WTC11 (cell line): ENCODE measurements at regions not wholly inside any gene's neighbourhood (a gene's known extent, or its start where the extent isn't known, plus 50 kb on each side); places are given as distances from the start of the nearest gene placed in this dataset.

Source experiments
- ATAC-seq: fragments of 200-7000 bp; cut with Tn5 transposase; 2 replicates; pipeline ENCODE4 v1.10.0; 2021; ENCODE audit warnings: mild to moderate bottlenecking, moderate library complexity
- CTCF ChIA-PET: fragments of 300-600 bp; sonication (Branson Sonifier 250); formaldehyde crosslinking; loops from one replicate; lab custom pipeline; 2021; ENCODE audit warnings: antibody characterized with exemption; lab: Charles Lee
- POLR2A ChIA-PET: fragments of 350-600 bp; sonication (Branson Sonifier 250); formaldehyde crosslinking; loops from one replicate; lab custom pipeline; 2021; ENCODE audit warnings: antibody characterized with exemption; lab: Charles Lee
- DNase-seq: peaks from one replicate; pipeline ENCODE4 v3.0.0; 2021; ENCODE audit warnings: low spot score
- H3K27ac Mint-ChIP-seq: 2 replicates; pipeline ENCODE4 v1.8.0; 2021; ENCODE audit warnings: mixed read lengths
- H3K27me3 Mint-ChIP-seq: 2 replicates; pipeline ENCODE4 v1.8.0; 2021; ENCODE audit warnings: low read depth, mild to moderate bottlenecking, moderate library complexity, mixed read lengths
- H3K36me3 Mint-ChIP-seq: 2 replicates; pipeline ENCODE4 v1.8.0; 2021; ENCODE audit warnings: mixed read lengths
- H3K4me1 Mint-ChIP-seq: 2 replicates; pipeline ENCODE4 v1.8.0; 2022; ENCODE audit warnings: mixed read lengths
- H3K4me3 Mint-ChIP-seq: 2 replicates; pipeline ENCODE4 v1.8.0; 2021; ENCODE audit warnings: mild to moderate bottlenecking, moderate library complexity, mixed read lengths
- H3K9me3 Mint-ChIP-seq: 2 replicates; pipeline ENCODE4 v1.8.0; 2021; ENCODE audit warnings: mixed read lengths
- CBFB ChIP-seq: sonication (generic); formaldehyde crosslinking; IDR thresholded peaks from 2 replicates; pipeline ENCODE4 v1.8.1; 2022; ENCODE audit warnings: mild to moderate bottlenecking, low read depth, missing genetic modification reagents
- ELF4 ChIP-seq: sonication (generic); formaldehyde crosslinking; IDR thresholded peaks from 2 replicates; pipeline ENCODE4 v1.8.1; 2022; ENCODE audit warnings: low read depth, mild to moderate bottlenecking, moderate library complexity, missing genetic modification reagents
- ETV6 ChIP-seq: sonication (generic); formaldehyde crosslinking; IDR thresholded peaks from 2 replicates; pipeline ENCODE4 v1.8.1; 2022; ENCODE audit warnings: mild to moderate bottlenecking, missing genetic modification reagents
- GRHL2 ChIP-seq: fragments of 250-450 bp; sonication (Bioruptor Pico); IDR thresholded peaks from 2 replicates; pipeline ENCODE4 v1.8.0; 2022; ENCODE audit warnings: mild to moderate bottlenecking, moderate library complexity; ENCODE audit not compliant: insufficient replicate concordance, severe bottlenecking
- JAZF1 ChIP-seq: fragments of 250-450 bp; sonication (Bioruptor Pico); IDR thresholded peaks from 2 replicates; pipeline ENCODE4 v1.9.0; 2021; ENCODE audit warnings: moderate library complexity, mild to moderate bottlenecking, inconsistent platforms
- KAT7 ChIP-seq: sonication (generic); formaldehyde crosslinking; IDR thresholded peaks from 2 replicates; pipeline ENCODE4 v1.8.1; 2023; ENCODE audit warnings: missing genetic modification reagents, mild to moderate bottlenecking, borderline replicate concordance
- NFATC4 ChIP-seq: fragments of 250-450 bp; sonication (Bioruptor Pico); IDR thresholded peaks from 2 replicates; pipeline ENCODE4 v1.9.0; 2021; ENCODE audit warnings: mild to moderate bottlenecking
- NFE2L1 ChIP-seq: sonication (generic); formaldehyde crosslinking; IDR thresholded peaks from 2 replicates; pipeline ENCODE4 v1.8.1; 2023; ENCODE audit warnings: missing genetic modification reagents
- NR1H2 ChIP-seq: sonication (generic); formaldehyde crosslinking; IDR thresholded peaks from 2 replicates; pipeline ENCODE4 v1.9.0; 2021; ENCODE audit warnings: mild to moderate bottlenecking, moderate library complexity, missing genetic modification reagents
- NR3C1 ChIP-seq: sonication (generic); formaldehyde crosslinking; conservative IDR thresholded peaks from 2 replicates; pipeline ENCODE4 v1.8.1; 2023; ENCODE audit warnings: low read depth, mild to moderate bottlenecking, missing genetic modification reagents
- OVOL2 ChIP-seq: fragments of 250-450 bp; sonication (Bioruptor Pico); IDR thresholded peaks from 2 replicates; pipeline ENCODE4 v1.9.0; 2021; ENCODE audit warnings: mild to moderate bottlenecking, borderline replicate concordance
- SP1 ChIP-seq: sonication (generic); formaldehyde crosslinking; conservative IDR thresholded peaks from 2 replicates; pipeline ENCODE4 v1.8.1; 2022; ENCODE audit warnings: missing genetic modification reagents
- TEAD4 ChIP-seq: sonication (generic); formaldehyde crosslinking; IDR thresholded peaks from 2 replicates; pipeline ENCODE4 v1.8.0; 2022; ENCODE audit warnings: mild to moderate bottlenecking, missing genetic modification reagents
- ZNF121 ChIP-seq: sonication (generic); formaldehyde crosslinking; IDR thresholded peaks from 2 replicates; pipeline ENCODE4 v1.8.0; 2023; ENCODE audit warnings: missing genetic modification reagents
- ZNF138 ChIP-seq: sonication (generic); formaldehyde crosslinking; conservative IDR thresholded peaks from 2 replicates; pipeline ENCODE4 v1.8.1; 2022; ENCODE audit warnings: mild to moderate bottlenecking, moderate library complexity, missing genetic modification reagents
- TF ChIP-seq, protein P1 (sequence below): fragments of 250-450 bp; sonication (Bioruptor Pico); IDR thresholded peaks from 2 replicates; pipeline ENCODE4 v2.1.2; 2022; ENCODE audit warnings: mild to moderate bottlenecking, moderate library complexity
- TF ChIP-seq, protein P2 (sequence below): sonication (generic); formaldehyde crosslinking; IDR thresholded peaks from 2 replicates; pipeline ENCODE4 v1.8.1; 2023; ENCODE audit warnings: mild to moderate bottlenecking, moderate library complexity, missing genetic modification reagents
- TF ChIP-seq, protein P3 (sequence below): fragments of 200-600 bp; IDR thresholded peaks from 2 replicates; pipeline ENCODE4 v1.8.0; 2022; ENCODE audit warnings: antibody characterized with exemption
- TF ChIP-seq, protein P4 (sequence below): sonication (generic); formaldehyde crosslinking; IDR thresholded peaks from 2 replicates; pipeline ENCODE4 v1.8.0; 2022; ENCODE audit warnings: mild to moderate bottlenecking, missing genetic modification reagents
- TF ChIP-seq, protein P5 (sequence below): sonication (generic); formaldehyde crosslinking; IDR thresholded peaks from 2 replicates; pipeline ENCODE4 v1.8.1; 2023; ENCODE audit warnings: mild to moderate bottlenecking, missing genetic modification reagents
- TF ChIP-seq, protein P6 (sequence below): fragments of 250-450 bp; sonication (Bioruptor Pico); IDR thresholded peaks from 2 replicates; pipeline ENCODE4 v1.9.0; 2021; ENCODE audit warnings: mild to moderate bottlenecking

DNA sequence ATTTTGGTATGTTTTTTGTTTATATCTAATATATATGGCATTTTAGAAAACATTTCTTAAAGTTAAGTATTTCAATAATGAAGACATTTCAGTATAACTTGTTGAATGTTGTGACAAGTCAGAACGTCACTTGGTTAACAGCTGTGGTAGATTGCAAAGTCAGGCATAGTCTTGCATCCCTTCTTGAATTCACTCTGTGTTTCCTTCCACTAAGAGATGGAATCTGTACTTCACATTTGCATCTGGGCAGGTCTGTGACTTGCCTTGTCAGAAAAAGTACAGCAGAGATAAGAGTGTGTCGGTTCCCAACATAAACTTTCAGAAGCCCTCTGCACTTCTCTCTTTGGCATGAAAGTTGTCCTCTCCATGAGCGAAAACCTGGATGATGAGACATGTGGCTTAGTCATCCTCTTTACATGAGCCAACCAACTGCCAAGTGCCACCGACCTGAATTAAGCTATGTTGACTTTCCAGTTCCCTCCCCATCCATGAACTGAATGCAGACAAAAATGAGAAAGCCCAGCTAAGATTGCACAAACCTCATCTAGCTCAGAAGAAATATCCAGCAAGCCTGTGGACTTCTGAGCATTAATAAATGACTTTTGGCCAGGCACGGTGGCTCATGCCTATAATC, 1730.2 kb downstream of the MRPL39 start (continued):
- TF ChIP-seq OVOL2 (CRISPR knock-in tag): no peak

DNA sequence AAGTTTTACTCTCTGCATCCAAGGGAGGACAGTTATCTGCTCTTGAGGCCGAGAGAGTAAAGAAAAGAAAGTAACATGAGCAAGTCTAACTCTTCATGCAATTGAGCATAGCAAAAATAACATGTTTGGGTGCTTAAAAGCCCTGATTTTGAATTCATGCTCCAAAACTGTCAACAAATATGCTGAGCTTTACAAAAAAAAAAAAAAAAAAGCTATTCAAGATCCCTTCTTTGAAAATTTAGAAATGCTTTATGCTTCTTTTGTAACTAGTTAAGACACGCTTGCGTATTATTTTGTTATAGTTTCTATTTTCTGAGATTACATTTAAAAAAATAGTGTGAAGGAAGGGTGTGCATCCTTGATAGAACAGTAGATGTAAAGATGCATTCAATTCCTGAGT, 1733.0 kb downstream of the MRPL39 start:
- Mint-ChIP-seq H3K27me3 (no peaks in the 10 kb centered on the region; the same call in 1 of the 2 replicates), H3K4me1 (0 out of 2 replicates have a peak, but pooled peaks cover 2% of the 10 kb centered on the region), H3K36me3 (peaks cover 29% of the 10 kb centered on the region), H3K27ac (no peak overlapping the region), H3K9me3 (peaks cover 51% of the 10 kb centered on the region), H3K4me3 (no peak overlapping the region)
- TF ChIP-seq NFE2L1 (CRISPR knock-in tag) (no peak), TEAD4 (CRISPR knock-in tag) (no peak), KAT7 (CRISPR knock-in tag) (no peak), NR1H2 (CRISPR knock-in tag) (no peak), JAZF1 (CRISPR knock-in tag) (no peak), NFATC4 (no peak), NR3C1 (CRISPR knock-in tag) (no peak), ZNF121 (CRISPR knock-in tag) (no peak), CBFB (CRISPR knock-in tag) (no peak), OVOL2 (CRISPR knock-in tag) (no peak)
- TF ChIP-seq, protein P1, sequence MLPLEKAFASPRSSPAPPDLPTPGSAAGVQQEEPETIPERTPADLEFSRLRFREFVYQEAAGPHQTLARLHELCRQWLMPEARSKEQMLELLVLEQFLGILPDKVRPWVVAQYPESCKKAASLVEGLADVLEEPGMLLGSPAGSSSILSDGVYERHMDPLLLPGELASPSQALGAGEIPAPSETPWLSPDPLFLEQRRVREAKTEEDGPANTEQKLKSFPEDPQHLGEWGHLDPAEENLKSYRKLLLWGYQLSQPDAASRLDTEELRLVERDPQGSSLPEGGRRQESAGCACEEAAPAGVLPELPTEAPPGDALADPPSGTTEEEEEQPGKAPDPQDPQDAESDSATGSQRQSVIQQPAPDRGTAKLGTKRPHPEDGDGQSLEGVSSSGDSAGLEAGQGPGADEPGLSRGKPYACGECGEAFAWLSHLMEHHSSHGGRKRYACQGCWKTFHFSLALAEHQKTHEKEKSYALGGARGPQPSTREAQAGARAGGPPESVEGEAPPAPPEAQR (CRISPR knock-in tag): no peak
- TF ChIP-seq, protein P2, sequence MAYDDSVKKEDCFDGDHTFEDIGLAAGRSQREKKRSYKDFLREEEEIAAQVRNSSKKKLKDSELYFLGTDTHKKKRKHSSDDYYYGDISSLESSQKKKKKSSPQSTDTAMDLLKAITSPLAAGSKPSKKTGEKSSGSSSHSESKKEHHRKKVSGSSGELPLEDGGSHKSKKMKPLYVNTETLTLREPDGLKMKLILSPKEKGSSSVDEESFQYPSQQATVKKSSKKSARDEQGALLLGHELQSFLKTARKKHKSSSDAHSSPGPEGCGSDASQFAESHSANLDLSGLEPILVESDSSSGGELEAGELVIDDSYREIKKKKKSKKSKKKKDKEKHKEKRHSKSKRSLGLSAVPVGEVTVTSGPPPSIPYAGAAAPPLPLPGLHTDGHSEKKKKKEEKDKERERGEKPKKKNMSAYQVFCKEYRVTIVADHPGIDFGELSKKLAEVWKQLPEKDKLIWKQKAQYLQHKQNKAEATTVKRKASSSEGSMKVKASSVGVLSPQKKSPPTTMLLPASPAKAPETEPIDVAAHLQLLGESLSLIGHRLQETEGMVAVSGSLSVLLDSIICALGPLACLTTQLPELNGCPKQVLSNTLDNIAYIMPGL (CRISPR knock-in tag): no peak
- TF ChIP-seq, protein P3, sequence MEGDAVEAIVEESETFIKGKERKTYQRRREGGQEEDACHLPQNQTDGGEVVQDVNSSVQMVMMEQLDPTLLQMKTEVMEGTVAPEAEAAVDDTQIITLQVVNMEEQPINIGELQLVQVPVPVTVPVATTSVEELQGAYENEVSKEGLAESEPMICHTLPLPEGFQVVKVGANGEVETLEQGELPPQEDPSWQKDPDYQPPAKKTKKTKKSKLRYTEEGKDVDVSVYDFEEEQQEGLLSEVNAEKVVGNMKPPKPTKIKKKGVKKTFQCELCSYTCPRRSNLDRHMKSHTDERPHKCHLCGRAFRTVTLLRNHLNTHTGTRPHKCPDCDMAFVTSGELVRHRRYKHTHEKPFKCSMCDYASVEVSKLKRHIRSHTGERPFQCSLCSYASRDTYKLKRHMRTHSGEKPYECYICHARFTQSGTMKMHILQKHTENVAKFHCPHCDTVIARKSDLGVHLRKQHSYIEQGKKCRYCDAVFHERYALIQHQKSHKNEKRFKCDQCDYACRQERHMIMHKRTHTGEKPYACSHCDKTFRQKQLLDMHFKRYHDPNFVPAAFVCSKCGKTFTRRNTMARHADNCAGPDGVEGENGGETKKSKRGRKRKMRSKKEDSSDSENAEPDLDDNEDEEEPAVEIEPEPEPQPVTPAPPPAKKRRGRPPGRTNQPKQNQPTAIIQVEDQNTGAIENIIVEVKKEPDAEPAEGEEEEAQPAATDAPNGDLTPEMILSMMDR: no peak
- ChIA-PET CTCF (no interaction called here), POLR2A (no interaction called here)
- no peak for DNase-seq
- no peak for ATAC-seq

DNA sequence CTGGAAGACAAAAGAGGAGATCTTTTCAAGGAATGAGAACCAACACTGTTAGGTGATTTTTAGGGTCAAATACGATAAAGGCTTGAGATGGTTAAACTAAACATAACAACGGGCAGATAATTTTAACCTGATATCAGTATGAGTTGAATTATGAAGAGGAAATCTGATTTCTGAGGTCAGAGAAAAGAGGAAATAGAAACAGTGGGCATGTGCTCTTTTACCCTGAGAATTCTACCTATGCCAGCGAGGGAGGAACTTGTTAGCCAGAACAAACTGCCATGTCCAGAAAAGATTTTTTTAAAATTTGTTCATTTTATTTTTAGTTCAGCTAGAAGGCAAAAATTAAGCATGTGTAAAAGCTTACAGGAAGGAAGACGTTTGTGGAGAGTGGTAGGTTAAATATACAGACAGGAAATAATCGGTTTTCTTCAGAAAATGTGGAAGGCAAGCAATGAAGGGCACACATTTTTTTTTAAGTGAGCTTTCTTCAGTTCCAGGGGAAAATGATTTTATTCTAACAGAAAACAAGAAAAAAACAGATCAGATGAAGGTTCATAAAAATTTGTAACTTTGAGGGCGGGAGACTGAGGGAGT, 1745.3 kb downstream of the MRPL39 start:
- no peak overlapping the region for H3K27ac Mint-ChIP-seq
- ChIA-PET CTCF (no interaction called here), POLR2A (no interaction called here)
- H3K4me3 Mint-ChIP-seq: no peak overlapping the region
- peaks cover 18% of the 10 kb centered on the region for H3K36me3 Mint-ChIP-seq
- no peaks in the 10 kb centered on the region for H3K27me3 Mint-ChIP-seq
- H3K4me1 Mint-ChIP-seq: no peaks in the 10 kb centered on the region
- DNase-seq (no peak), ATAC-seq (no peak)
- H3K9me3 Mint-ChIP-seq: peaks cover 40% of the 10 kb centered on the region
- TF ChIP-seq SP1 (CRISPR knock-in tag) (no peak), ETV6 (CRISPR knock-in tag) (no peak), ELF4 (no peak), ZNF138 (CRISPR knock-in tag) (no peak), GRHL2 (no peak)
- TF ChIP-seq, protein P4, sequence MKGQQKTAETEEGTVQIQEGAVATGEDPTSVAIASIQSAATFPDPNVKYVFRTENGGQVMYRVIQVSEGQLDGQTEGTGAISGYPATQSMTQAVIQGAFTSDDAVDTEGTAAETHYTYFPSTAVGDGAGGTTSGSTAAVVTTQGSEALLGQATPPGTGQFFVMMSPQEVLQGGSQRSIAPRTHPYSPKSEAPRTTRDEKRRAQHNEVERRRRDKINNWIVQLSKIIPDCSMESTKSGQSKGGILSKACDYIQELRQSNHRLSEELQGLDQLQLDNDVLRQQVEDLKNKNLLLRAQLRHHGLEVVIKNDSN (CRISPR knock-in tag): no peak
- TF ChIP-seq, protein P5, sequence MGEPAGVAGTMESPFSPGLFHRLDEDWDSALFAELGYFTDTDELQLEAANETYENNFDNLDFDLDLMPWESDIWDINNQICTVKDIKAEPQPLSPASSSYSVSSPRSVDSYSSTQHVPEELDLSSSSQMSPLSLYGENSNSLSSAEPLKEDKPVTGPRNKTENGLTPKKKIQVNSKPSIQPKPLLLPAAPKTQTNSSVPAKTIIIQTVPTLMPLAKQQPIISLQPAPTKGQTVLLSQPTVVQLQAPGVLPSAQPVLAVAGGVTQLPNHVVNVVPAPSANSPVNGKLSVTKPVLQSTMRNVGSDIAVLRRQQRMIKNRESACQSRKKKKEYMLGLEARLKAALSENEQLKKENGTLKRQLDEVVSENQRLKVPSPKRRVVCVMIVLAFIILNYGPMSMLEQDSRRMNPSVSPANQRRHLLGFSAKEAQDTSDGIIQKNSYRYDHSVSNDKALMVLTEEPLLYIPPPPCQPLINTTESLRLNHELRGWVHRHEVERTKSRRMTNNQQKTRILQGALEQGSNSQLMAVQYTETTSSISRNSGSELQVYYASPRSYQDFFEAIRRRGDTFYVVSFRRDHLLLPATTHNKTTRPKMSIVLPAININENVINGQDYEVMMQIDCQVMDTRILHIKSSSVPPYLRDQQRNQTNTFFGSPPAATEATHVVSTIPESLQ: no peak
- TF ChIP-seq, protein P6, sequence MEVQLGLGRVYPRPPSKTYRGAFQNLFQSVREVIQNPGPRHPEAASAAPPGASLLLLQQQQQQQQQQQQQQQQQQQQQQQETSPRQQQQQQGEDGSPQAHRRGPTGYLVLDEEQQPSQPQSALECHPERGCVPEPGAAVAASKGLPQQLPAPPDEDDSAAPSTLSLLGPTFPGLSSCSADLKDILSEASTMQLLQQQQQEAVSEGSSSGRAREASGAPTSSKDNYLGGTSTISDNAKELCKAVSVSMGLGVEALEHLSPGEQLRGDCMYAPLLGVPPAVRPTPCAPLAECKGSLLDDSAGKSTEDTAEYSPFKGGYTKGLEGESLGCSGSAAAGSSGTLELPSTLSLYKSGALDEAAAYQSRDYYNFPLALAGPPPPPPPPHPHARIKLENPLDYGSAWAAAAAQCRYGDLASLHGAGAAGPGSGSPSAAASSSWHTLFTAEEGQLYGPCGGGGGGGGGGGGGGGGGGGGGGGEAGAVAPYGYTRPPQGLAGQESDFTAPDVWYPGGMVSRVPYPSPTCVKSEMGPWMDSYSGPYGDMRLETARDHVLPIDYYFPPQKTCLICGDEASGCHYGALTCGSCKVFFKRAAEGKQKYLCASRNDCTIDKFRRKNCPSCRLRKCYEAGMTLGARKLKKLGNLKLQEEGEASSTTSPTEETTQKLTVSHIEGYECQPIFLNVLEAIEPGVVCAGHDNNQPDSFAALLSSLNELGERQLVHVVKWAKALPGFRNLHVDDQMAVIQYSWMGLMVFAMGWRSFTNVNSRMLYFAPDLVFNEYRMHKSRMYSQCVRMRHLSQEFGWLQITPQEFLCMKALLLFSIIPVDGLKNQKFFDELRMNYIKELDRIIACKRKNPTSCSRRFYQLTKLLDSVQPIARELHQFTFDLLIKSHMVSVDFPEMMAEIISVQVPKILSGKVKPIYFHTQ (CRISPR knock-in tag): no peak
